Thyroid gland (tissue), 4 donors: ENCODE measurements at regions not wholly inside any gene's neighbourhood (a gene's known extent, or its start where the extent isn't known, plus 50 kb on each side); places are given as distances from the start of the nearest gene placed in this dataset.

Source experiments
- POLR2A ChIP-seq, 2 donors: fragments of 450-650 bp; IDR thresholded peaks; one replicate each; pipeline ENCODE4 v1.6.1; 2017; ENCODE audit warnings: antibody characterized with exemption in 2 of 2, mild to moderate bottlenecking in 2 of 2, moderate library complexity in 1 of 2
- TF ChIP-seq, protein P1 (sequence below), 6 experiments: fragments of 200-600 bp in 3 of 6; fragments of 450-650 bp in 3 of 6; sonication (generic) in 3 of 6; IDR thresholded peaks; one replicate each; pipeline ENCODE4 v1.5.1; 2016 to 2019; ENCODE audit warnings: antibody characterized with exemption in 6 of 6, mild to moderate bottlenecking in 2 of 6, inconsistent platforms in 1 of 6, moderate library complexity in 1 of 6

DNA sequence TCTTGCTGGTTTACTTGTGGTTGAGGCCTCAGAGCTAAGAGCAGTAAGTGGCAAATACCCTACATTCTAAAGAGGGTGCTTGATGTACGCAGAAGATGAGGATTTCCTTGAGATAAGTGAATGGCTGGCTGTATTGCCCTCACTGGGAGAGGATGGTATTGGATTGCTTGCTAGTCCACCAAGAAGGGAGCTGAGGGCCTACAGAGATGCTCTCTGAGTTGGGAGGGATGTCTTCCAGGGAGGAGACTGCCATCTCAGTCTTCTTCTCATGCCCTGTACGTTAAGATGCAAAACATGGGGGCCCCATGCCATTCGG, 669.1 kb downstream of the UTRN start:
- no peak for TF ChIP-seq POLR2A (IDR thresholded peaks at IDR 0.05)
- TF ChIP-seq, protein P1, sequence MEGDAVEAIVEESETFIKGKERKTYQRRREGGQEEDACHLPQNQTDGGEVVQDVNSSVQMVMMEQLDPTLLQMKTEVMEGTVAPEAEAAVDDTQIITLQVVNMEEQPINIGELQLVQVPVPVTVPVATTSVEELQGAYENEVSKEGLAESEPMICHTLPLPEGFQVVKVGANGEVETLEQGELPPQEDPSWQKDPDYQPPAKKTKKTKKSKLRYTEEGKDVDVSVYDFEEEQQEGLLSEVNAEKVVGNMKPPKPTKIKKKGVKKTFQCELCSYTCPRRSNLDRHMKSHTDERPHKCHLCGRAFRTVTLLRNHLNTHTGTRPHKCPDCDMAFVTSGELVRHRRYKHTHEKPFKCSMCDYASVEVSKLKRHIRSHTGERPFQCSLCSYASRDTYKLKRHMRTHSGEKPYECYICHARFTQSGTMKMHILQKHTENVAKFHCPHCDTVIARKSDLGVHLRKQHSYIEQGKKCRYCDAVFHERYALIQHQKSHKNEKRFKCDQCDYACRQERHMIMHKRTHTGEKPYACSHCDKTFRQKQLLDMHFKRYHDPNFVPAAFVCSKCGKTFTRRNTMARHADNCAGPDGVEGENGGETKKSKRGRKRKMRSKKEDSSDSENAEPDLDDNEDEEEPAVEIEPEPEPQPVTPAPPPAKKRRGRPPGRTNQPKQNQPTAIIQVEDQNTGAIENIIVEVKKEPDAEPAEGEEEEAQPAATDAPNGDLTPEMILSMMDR (IDR thresholded peaks at IDR 0.05): no peak
